A673 (cell line): ENCODE measurements at regions not wholly inside any gene's neighbourhood (a gene's known extent, or its start where the extent isn't known, plus 50 kb on each side); places are given as distances from the start of the nearest gene placed in this dataset.

ENCODE experiments used
- BruUV-seq: library from RNA; stranded (reverse); fragments of 400-500 nt; replicated peaks from 2 replicates; lab custom pipeline; 2021; lab: Mats Ljungman, UMichigan
- CTCF ChIA-PET: fragments of 300-600 bp; sonication (Branson Sonifier 250); formaldehyde crosslinking; loops from one replicate; lab custom pipeline; 2022; ENCODE audit warnings: antibody characterized with exemption; lab: Charles Lee
- POLR2A ChIA-PET: fragments of 300-600 bp; sonication (Branson Sonifier 250); formaldehyde crosslinking; loops from one replicate; lab custom pipeline; 2022; ENCODE audit warnings: antibody characterized with exemption; ENCODE audit not compliant: low non-redundant PET; lab: Charles Lee
- DNase-seq: peaks from one replicate; pipeline ENCODE4 v3.0.0-alpha.2; 2015; ENCODE audit warnings: low spot score
- H3K27ac ChIP-seq: fragments of 200-600 bp; sonication (generic); 2 replicates; pipeline ENCODE4 v1.5.1; 2016; ENCODE audit warnings: mixed run types, low read depth, mild to moderate bottlenecking, mixed read lengths, antibody characterized with exemption, low read length; ENCODE audit not compliant: poor library complexity, severe bottlenecking
- H3K27me3 ChIP-seq: fragments of 200-600 bp; sonication (generic); replicated peaks from 2 replicates; pipeline ENCODE4 v1.6.1; 2017; ENCODE audit warnings: mixed run types, low read depth, mild to moderate bottlenecking, mixed read lengths, antibody characterized with exemption, low read length; ENCODE audit not compliant: insufficient read depth, poor library complexity
- H3K36me3 ChIP-seq: fragments of 200-600 bp; sonication (generic); 2 replicates; pipeline ENCODE4 v1.6.1; 2016; ENCODE audit warnings: mixed run types, mild to moderate bottlenecking, mixed read lengths, antibody characterized with exemption, low read length; ENCODE audit not compliant: insufficient read depth, poor library complexity, severe bottlenecking
- H3K4me1 ChIP-seq: fragments of 200-600 bp; sonication (generic); 2 replicates; pipeline ENCODE4 v1.6.1; 2017; ENCODE audit warnings: mixed run types, mild to moderate bottlenecking, mixed read lengths, antibody characterized with exemption, low read length; ENCODE audit not compliant: insufficient read depth, poor library complexity, severe bottlenecking
- H3K4me3 ChIP-seq: fragments of 200-600 bp; sonication (generic); 2 replicates; pipeline ENCODE4 v1.5.1; 2016; ENCODE audit warnings: low read depth, mixed run types, mild to moderate bottlenecking, mixed read lengths, low read length; ENCODE audit not compliant: poor library complexity, severe bottlenecking
- H3K9me3 ChIP-seq: fragments of 200-600 bp; sonication (generic); 2 replicates; pipeline ENCODE4 v1.6.1; 2016; ENCODE audit warnings: mixed run types, low read depth, mild to moderate bottlenecking, mixed read lengths, antibody characterized with exemption, low read length; ENCODE audit not compliant: poor library complexity, severe bottlenecking
- EZH2 ChIP-seq: fragments of 200-600 bp; sonication (generic); IDR thresholded peaks from 2 replicates; pipeline ENCODE4 v1.6.1; 2017; ENCODE audit warnings: borderline replicate concordance, low read depth, mild to moderate bottlenecking, mixed read lengths, antibody characterized with exemption, low read length; ENCODE audit not compliant: poor library complexity, severe bottlenecking
- intact Hi-C: fragments of 100-400 bp; cut with micrococcal nuclease; formaldehyde crosslinking; loops from one replicate; pipeline ENCODE4 v1.10.0; 2022; ENCODE audit not compliant: unreplicated experiment
- TF ChIP-seq, protein P1 (sequence below): fragments of 300-800, 200-600 bp; sonication (generic); conservative IDR thresholded peaks from 2 replicates; pipeline ENCODE4 v1.5.1; 2017; ENCODE audit warnings: low read depth, mild to moderate bottlenecking, antibody characterized with exemption, low read length, moderate library complexity, mixed read lengths

DNA sequence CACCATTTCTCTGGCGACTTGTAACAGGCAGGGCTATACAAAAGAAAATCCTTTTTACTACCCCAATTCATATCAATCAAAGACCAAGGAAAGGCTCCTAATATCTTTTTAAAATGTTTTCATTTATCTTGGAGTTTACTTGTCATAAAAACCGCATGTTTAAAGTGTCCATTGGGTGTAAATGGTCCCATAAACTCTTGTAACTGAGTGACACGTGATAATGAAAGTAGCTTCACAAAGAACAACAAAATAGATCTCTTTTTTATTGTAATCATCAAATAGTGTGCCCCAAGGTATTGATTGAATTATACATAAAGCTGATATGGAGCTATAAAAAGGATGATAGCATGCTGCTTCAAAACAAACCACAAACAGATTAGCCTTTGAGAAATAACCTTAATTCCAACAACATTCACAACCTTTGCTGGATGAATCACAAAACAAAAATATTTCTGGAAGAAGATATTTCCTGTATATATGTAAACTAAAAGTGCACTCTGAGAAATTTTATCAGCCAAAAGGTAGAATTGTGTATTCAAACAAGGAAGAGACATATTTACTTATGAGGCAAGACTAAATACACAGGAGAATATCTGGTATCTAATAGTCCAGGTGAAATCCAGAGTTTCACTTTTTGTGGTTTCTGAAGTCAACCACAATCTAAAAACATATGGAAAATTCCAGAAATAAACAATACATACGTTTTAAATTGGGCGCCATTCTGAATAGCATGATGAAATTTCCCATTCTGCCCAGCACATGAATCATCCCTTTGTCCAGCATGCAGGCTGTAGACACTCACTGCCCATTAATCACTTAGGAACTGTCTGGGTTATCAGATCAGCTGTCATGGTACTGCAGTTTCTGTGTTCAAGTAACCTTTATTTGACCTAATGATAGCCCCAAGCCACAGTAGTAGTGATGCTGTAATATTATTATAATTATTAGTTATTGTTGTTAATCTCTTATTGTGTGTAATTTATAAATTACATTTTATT lies 237.5 kb downstream of the PIK3C3 start:
- BruUV-seq, result no TSS peak
- no peak for DNase-seq
- Histone ChIP-seq H3K4me1 (no peaks in the 10 kb centered on the region), H3K27ac (no peak overlapping the region), H3K27me3 (no peaks in the 10 kb centered on the region), H3K4me3 (no peak overlapping the region), H3K36me3 (no peaks in the 10 kb centered on the region), H3K9me3 (no peaks in the 10 kb centered on the region)
- intact Hi-C loops, result no loop called here
- ChIA-PET CTCF (no interaction called here), POLR2A (no interaction called here)
- no peak for TF ChIP-seq EZH2
- TF ChIP-seq, protein P1, sequence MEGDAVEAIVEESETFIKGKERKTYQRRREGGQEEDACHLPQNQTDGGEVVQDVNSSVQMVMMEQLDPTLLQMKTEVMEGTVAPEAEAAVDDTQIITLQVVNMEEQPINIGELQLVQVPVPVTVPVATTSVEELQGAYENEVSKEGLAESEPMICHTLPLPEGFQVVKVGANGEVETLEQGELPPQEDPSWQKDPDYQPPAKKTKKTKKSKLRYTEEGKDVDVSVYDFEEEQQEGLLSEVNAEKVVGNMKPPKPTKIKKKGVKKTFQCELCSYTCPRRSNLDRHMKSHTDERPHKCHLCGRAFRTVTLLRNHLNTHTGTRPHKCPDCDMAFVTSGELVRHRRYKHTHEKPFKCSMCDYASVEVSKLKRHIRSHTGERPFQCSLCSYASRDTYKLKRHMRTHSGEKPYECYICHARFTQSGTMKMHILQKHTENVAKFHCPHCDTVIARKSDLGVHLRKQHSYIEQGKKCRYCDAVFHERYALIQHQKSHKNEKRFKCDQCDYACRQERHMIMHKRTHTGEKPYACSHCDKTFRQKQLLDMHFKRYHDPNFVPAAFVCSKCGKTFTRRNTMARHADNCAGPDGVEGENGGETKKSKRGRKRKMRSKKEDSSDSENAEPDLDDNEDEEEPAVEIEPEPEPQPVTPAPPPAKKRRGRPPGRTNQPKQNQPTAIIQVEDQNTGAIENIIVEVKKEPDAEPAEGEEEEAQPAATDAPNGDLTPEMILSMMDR, result no peak

DNA sequence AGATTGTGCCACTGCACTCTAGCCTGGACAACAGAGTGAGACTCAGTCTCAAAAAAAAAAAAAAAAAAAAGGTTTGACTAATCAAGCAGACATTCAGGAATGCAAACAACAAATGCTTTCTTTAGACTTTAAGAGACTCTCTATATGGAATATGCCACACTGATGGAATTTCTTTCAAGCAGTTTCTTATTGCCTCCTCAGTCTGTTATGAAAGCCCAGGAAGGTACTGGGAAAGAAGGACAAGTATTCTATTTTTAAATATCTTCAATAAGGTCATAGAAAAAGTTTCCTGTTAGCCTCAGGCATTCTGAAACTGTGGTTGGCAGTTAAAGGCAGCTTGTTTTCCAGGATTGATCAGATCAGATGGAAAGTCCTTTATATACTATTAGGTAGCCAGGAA lies 241.6 kb downstream of the PIK3C3 start:
- no TSS peak for BruUV-seq
- H3K36me3 ChIP-seq, result no peaks in the 10 kb centered on the region
- ChIA-PET POLR2A (no interaction called here), CTCF (no interaction called here)
- H3K27me3 ChIP-seq, result no peaks in the 10 kb centered on the region
- intact Hi-C loops, result no loop called here
- H3K4me1 ChIP-seq, result no peaks in the 10 kb centered on the region
- no peak for DNase-seq
- TF ChIP-seq EZH2, result no peak
- TF ChIP-seq, protein P1, result no peak
- H3K27ac ChIP-seq, result no peak overlapping the region
- no peak overlapping the region for H3K4me3 ChIP-seq
- H3K9me3 ChIP-seq, result no peaks in the 10 kb centered on the region

DNA sequence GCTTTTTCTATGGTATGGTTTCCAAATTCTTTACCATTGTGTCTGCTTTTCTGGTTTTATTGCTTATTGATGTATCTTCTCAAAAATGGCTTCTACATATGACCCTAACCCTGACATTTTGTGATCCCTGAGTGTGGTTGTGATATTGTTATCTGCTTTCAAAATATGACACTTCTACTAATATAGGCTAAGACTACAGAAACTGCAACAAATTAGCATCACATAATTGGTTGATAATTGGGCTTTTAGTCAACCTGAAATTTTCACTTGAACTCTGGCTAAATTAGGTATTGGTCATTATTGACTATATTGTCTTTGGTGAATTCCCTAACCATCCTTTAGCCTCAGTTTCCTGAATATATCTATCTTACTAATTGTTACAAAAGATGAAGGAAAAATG lies 246.1 kb downstream of the PIK3C3 start:
- POLR2A ChIA-PET, result no interaction called here
- no peak for DNase-seq
- Histone ChIP-seq H3K27me3 (no peaks in the 10 kb centered on the region), H3K4me1 (no peaks in the 10 kb centered on the region), H3K27ac (no peak overlapping the region), H3K36me3 (no peaks in the 10 kb centered on the region), H3K9me3 (no peaks in the 10 kb centered on the region), H3K4me3 (no peak overlapping the region)
- TF ChIP-seq, protein P1, result no peak
- no peak for TF ChIP-seq EZH2
- CTCF ChIA-PET, result no interaction called here
- BruUV-seq, result no TSS peak
- intact Hi-C loops, result no loop called here
